OCI-LY1 (cell line): ENCODE measurements at regions not wholly inside any gene's neighbourhood (a gene's known extent, or its start where the extent isn't known, plus 50 kb on each side); places are given as distances from the start of the nearest gene placed in this dataset.

Experiments used
- H2AFZ ChIP-seq: fragments of 200-600 bp; sonication (generic), shearing (Covaris generic); 2 replicates; pipeline ENCODE4 v1.6.0; 2014; ENCODE audit warnings: antibody characterized with exemption, mild to moderate bottlenecking, low read length
- H3F3A ChIP-seq: fragments of 200-600 bp; sonication (generic), shearing (Covaris generic); 2 replicates; pipeline ENCODE4 v1.6.0; 2014; ENCODE audit warnings: mild to moderate bottlenecking, antibody characterized with exemption, low read length, moderate library complexity; ENCODE audit not compliant: insufficient read depth
- H3K27ac ChIP-seq: fragments of 200-600 bp; sonication (generic); 2 replicates; pipeline ENCODE4 v1.5.1; 2014; ENCODE audit warnings: low read length, mixed run types, mild to moderate bottlenecking, low read depth; ENCODE audit not compliant: poor library complexity, severe bottlenecking
- H3K27me3 ChIP-seq: fragments of 200-600 bp; sonication (generic); 2 replicates; pipeline ENCODE4 v1.6.0; 2014; ENCODE audit warnings: antibody characterized with exemption, mild to moderate bottlenecking, low read length, moderate library complexity; ENCODE audit not compliant: insufficient read depth
- H3K36me3 ChIP-seq: fragments of 200-600 bp; sonication (generic); 2 replicates; pipeline ENCODE4 v1.6.1; 2014; ENCODE audit warnings: mild to moderate bottlenecking, antibody characterized with exemption, low read length, moderate library complexity, mixed read lengths; ENCODE audit not compliant: insufficient read depth
- H3K4me1 ChIP-seq: fragments of 200-600 bp; sonication (generic); 2 replicates; pipeline ENCODE4 v1.5.1; 2014; ENCODE audit warnings: mild to moderate bottlenecking, low read length, moderate library complexity; ENCODE audit not compliant: insufficient read depth, severe bottlenecking
- H3K4me2 ChIP-seq: fragments of 200-600 bp; sonication (generic), shearing (Covaris generic); 2 replicates; pipeline ENCODE4 v1.6.1; 2014; ENCODE audit warnings: low read length
- H3K4me3 ChIP-seq: fragments of 200-600 bp; sonication (generic); 2 replicates; pipeline ENCODE4 v1.5.1; 2014; ENCODE audit warnings: low read length, low read depth, mild to moderate bottlenecking, mixed read lengths; ENCODE audit not compliant: poor library complexity, severe bottlenecking
- H3K79me2 ChIP-seq: fragments of 200-600 bp; shearing (Covaris generic); 2 replicates; pipeline ENCODE4 v1.6.1; 2016; ENCODE audit warnings: mixed run types, low read length, mixed read lengths; ENCODE audit not compliant: insufficient read depth
- H3K9ac ChIP-seq: fragments of 200-600 bp; sonication (generic), shearing (Covaris generic); 2 replicates; pipeline ENCODE4 v1.6.1; 2014; ENCODE audit warnings: mild to moderate bottlenecking, low read length, mixed read lengths
- H3K9me2 ChIP-seq: fragments of 200-600 bp; sonication (generic), shearing (Covaris generic); 2 replicates; pipeline ENCODE4 v1.6.1; 2014; ENCODE audit warnings: low read depth, mild to moderate bottlenecking, low read length, mixed read lengths
- H3K9me3 ChIP-seq: fragments of 200-600 bp; shearing (Covaris generic); 2 replicates; pipeline ENCODE4 v1.6.1; 2014; ENCODE audit warnings: low read length, mixed read lengths
- H4K20me1 ChIP-seq: fragments of 200-600 bp; sonication (generic), shearing (Covaris generic); 2 replicates; pipeline ENCODE4 v1.6.0; 2016; ENCODE audit warnings: mild to moderate bottlenecking, low read length; ENCODE audit not compliant: insufficient read depth
- EZH2 ChIP-seq: fragments of 200-600 bp; sonication (generic), shearing (Covaris generic); IDR thresholded peaks from 2 replicates; pipeline ENCODE4 v1.8.0; 2017; ENCODE audit warnings: borderline replicate concordance, mixed run types, mild to moderate bottlenecking, antibody characterized with exemption, low read length, moderate library complexity, mixed read lengths
- TF ChIP-seq, protein P1 (sequence below): fragments of 200-600 bp; sonication (generic), shearing (Covaris generic); IDR thresholded peaks from 2 replicates; pipeline ENCODE4 v1.5.1; 2017; ENCODE audit warnings: mild to moderate bottlenecking, antibody characterized with exemption, low read length, moderate library complexity, mixed read lengths

DNA sequence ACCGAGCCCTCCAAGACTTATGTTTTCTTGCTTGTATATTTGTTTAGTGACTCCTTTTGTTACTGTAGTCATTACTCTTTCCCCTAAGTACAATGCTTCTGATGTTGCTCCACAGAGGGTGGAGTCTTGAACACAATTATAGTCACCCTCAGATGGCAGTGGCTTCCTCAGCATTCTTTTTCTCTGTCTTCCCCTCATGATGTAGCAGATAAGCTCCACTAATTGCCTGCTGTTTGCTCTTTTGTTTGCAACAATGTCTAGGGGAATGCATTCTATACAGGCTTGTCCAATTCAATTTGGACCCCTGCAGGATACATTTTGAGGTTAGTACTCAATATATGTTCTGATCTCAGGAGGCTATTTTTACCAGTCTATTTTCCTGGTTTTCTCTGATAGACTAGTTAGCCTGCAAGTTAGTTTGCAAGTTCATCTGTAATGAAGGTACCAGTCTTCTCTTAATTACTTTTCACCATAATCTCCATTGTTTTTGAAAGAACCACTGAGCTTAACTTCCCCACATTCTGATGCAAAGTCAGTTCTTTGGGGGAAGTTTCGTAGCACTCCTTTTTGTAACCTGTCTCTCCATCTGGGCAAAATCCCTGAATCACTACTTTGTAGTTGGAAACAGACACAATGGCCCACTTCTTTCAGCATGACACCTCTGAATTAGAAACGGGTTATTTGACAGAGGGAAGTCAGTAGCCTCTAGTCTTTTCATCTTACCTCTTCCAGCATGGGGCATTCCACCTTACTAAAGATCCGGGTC lies 1509.2 kb downstream of the CDH11 start:
- Histone ChIP-seq H3K79me2 (no peaks in the 10 kb centered on the region), H3K9me2 (no peaks in the 10 kb centered on the region), H3K9me3 (no peaks in the 10 kb centered on the region), H4K20me1 (no peaks in the 10 kb centered on the region), H2AFZ (no peak overlapping the region), H3F3A (no peaks in the 10 kb centered on the region), H3K36me3 (no peaks in the 10 kb centered on the region), H3K4me2 (no peak overlapping the region), H3K4me3 (no peak overlapping the region), H3K9ac (no peak overlapping the region), H3K4me1 (no peaks in the 10 kb centered on the region), H3K27ac (no peak overlapping the region), H3K27me3 (no peaks in the 10 kb centered on the region)
- TF ChIP-seq EZH2 = no peak
- TF ChIP-seq, protein P1, sequence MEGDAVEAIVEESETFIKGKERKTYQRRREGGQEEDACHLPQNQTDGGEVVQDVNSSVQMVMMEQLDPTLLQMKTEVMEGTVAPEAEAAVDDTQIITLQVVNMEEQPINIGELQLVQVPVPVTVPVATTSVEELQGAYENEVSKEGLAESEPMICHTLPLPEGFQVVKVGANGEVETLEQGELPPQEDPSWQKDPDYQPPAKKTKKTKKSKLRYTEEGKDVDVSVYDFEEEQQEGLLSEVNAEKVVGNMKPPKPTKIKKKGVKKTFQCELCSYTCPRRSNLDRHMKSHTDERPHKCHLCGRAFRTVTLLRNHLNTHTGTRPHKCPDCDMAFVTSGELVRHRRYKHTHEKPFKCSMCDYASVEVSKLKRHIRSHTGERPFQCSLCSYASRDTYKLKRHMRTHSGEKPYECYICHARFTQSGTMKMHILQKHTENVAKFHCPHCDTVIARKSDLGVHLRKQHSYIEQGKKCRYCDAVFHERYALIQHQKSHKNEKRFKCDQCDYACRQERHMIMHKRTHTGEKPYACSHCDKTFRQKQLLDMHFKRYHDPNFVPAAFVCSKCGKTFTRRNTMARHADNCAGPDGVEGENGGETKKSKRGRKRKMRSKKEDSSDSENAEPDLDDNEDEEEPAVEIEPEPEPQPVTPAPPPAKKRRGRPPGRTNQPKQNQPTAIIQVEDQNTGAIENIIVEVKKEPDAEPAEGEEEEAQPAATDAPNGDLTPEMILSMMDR = no peak

DNA sequence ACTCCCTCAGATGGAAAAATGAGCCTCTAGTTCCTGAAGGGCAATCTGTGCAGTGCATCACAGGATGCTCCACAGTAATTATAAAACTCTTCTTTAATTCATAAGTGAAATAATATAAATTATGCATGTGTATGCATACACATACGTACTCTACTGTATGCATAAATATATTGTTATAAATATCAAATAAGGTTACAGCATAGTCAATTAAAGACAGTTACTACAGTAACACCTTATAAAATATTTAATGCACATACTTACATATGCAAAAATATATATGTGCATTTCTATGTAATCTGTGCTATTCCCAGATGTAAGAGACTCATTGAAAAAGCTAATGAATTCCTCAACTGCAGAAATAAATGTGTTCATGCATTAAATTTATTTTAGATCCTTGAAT lies 1515.1 kb downstream of the CDH11 start:
- Histone ChIP-seq H3K27ac (no peak overlapping the region), H3K9me3 (no peaks in the 10 kb centered on the region), H4K20me1 (no peaks in the 10 kb centered on the region), H3K36me3 (no peaks in the 10 kb centered on the region), H3F3A (no peaks in the 10 kb centered on the region), H3K9ac (no peak overlapping the region), H3K79me2 (no peaks in the 10 kb centered on the region), H2AFZ (no peak overlapping the region), H3K4me2 (no peak overlapping the region), H3K27me3 (no peaks in the 10 kb centered on the region), H3K4me3 (no peak overlapping the region), H3K4me1 (no peaks in the 10 kb centered on the region), H3K9me2 (no peaks in the 10 kb centered on the region)
- TF ChIP-seq, protein P1 = no peak
- no peak for TF ChIP-seq EZH2

DNA sequence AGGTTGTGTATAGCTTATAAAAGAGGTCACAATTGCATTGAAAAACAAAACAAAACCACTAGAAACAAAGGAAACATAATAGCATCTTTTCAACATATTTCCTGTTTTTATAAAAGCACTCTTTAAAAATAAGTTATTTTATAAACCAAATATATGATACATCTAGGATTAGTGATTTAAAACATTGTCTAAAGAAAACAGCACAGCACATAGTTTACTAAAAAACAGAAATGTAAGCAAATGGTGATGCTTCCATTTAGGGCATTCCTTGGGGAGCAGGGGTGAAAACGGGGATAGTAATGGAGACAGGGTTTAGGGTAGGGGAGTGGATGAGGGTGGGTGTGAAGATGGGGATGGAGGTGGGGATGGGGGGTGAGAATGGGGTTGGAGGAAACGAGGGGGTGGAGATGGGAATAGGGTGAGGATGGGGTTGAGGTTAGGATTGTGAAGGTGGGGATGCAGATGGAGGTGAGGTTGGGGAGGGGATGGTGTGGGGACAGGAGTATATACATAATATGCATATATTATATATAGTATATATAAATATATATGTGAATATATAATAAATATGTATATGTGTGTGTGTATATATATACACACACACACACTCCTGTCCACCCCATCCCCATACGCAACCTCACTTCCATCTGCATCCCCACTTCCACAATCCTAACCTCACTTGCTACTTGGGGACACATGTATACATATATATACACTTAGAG lies 1519.5 kb downstream of the CDH11 start:
- H3K36me3 ChIP-seq = no peaks in the 10 kb centered on the region
- H3F3A ChIP-seq = no peaks in the 10 kb centered on the region
- no peak overlapping the region for H3K4me3 ChIP-seq
- H3K4me1 ChIP-seq = no peaks in the 10 kb centered on the region
- H3K4me2 ChIP-seq = no peak overlapping the region
- no peak overlapping the region for H3K27ac ChIP-seq
- H3K27me3 ChIP-seq = no peaks in the 10 kb centered on the region
- no peaks in the 10 kb centered on the region for H3K9me2 ChIP-seq
- no peak overlapping the region for H3K9ac ChIP-seq
- H4K20me1 ChIP-seq = no peaks in the 10 kb centered on the region
- no peaks in the 10 kb centered on the region for H3K9me3 ChIP-seq
- no peak for TF ChIP-seq EZH2
- TF ChIP-seq, protein P1 = no peak
- H3K79me2 ChIP-seq = no peaks in the 10 kb centered on the region
- H2AFZ ChIP-seq = no peak overlapping the region
